ENCODE measurements at regions not wholly inside any gene's neighbourhood (a gene's known extent, or its start where the extent isn't known, plus 50 kb on each side); places are given as distances from the start of the nearest gene placed in this dataset.

- Histone ChIP-seq H3K4me3 (ENCODE audit: control insufficient read depth in 2 of 3, extremely low read depth in 1 of 3, insufficient read depth in 2 of 3, low read depth in 1 of 3, low read length in 3 of 3) (no peak overlapping the region), H3K27ac (ENCODE audit: control insufficient read depth, insufficient read depth, low read length) (no peak overlapping the region), H3K4me2 (ENCODE audit: control insufficient read depth, extremely low read depth, insufficient read depth, low read depth, low read length) (no peak overlapping the region), H3K27me3 (ENCODE audit: control insufficient read depth, extremely low read depth, insufficient read depth, low read length) (no peaks in the 10 kb centered on the region), H3K4me1 (ENCODE audit: control insufficient read depth, extremely low read depth, insufficient read depth, low read length) (no peaks in the 10 kb centered on the region), H3K79me2 (ENCODE audit: control insufficient read depth, insufficient read depth, low read length) (no peaks in the 10 kb centered on the region), H3K9me3 (ENCODE audit: control insufficient read depth, low read depth, low read length) (no peaks in the 10 kb centered on the region), H2AFZ (ENCODE audit: control insufficient read depth, low read length) (no peak overlapping the region), H3K36me3 (ENCODE audit: control insufficient read depth in 2 of 2, extremely low read depth in 1 of 2, insufficient read depth in 2 of 2, low read length in 2 of 2) (no peaks in the 10 kb centered on the region), H4K20me1 (ENCODE audit: control insufficient read depth, extremely low read depth, insufficient read depth, low read length) (no peaks in the 10 kb centered on the region), H3K9me1 (ENCODE audit: control insufficient read depth, extremely low read depth, insufficient read depth, low read length) (no peaks in the 10 kb centered on the region), H3K9ac (ENCODE audit: control insufficient read depth, extremely low read depth, insufficient read depth, low read length) (no peak overlapping the region)
- FAIRE-seq (no peak), DNase-seq (ENCODE audit: low read depth, low spot score) (no peak)
- dilution Hi-C loops (cut with MboI; ENCODE audit: extremely low pct_ligation_motif_present, low sequenced_read_pairs), result no loop called here
- TF ChIP-seq CTCF (optimal IDR thresholded peaks at IDR 0.05 in 1 of 3, IDR thresholded peaks at IDR 0.05 in 1 of 3, conservative IDR thresholded peaks at IDR 0.05 in 1 of 3; ENCODE audit: extremely low read depth in 1 of 3, insufficient read depth in 2 of 3, low read length in 3 of 3) (peak; percentile 13 to 43 (median 33)), EZH2 (IDR thresholded peaks at IDR 0.05; ENCODE audit: low read length) (no peak)
Measured at GRCh38 chr3:180855364-180855763, 57.1 kb upstream of the FXR1 start.

- dilution Hi-C loops (cut with MboI; ENCODE audit: extremely low pct_ligation_motif_present, low sequenced_read_pairs), result no loop called here
- H3K79me2 ChIP-seq (ENCODE audit: control insufficient read depth, insufficient read depth, low read length), result no peaks in the 10 kb centered on the region
- H4K20me1 ChIP-seq (ENCODE audit: control insufficient read depth, extremely low read depth, insufficient read depth, low read length), result no peaks in the 10 kb centered on the region
- no peaks in the 10 kb centered on the region for H3K9me1 ChIP-seq (ENCODE audit: control insufficient read depth, extremely low read depth, insufficient read depth, low read length)
- H3K4me3 ChIP-seq (ENCODE audit: control insufficient read depth in 2 of 3, extremely low read depth in 1 of 3, insufficient read depth in 2 of 3, low read depth in 1 of 3, low read length in 3 of 3), result no peak overlapping the region
- no peak for FAIRE-seq
- H3K27me3 ChIP-seq (ENCODE audit: control insufficient read depth, extremely low read depth, insufficient read depth, low read length), result no peaks in the 10 kb centered on the region
- no peak overlapping the region for H3K9ac ChIP-seq (ENCODE audit: control insufficient read depth, extremely low read depth, insufficient read depth, low read length)
- no peak overlapping the region for H3K27ac ChIP-seq (ENCODE audit: control insufficient read depth, insufficient read depth, low read length)
- H3K4me2 ChIP-seq (ENCODE audit: control insufficient read depth, extremely low read depth, insufficient read depth, low read depth, low read length), result no peak overlapping the region
- no peaks in the 10 kb centered on the region for H3K36me3 ChIP-seq (ENCODE audit: control insufficient read depth in 2 of 2, extremely low read depth in 1 of 2, insufficient read depth in 2 of 2, low read length in 2 of 2)
- no peak for DNase-seq (ENCODE audit: low read depth, low spot score)
- no peak overlapping the region for H2AFZ ChIP-seq (ENCODE audit: control insufficient read depth, low read length)
- no peaks in the 10 kb centered on the region for H3K4me1 ChIP-seq (ENCODE audit: control insufficient read depth, extremely low read depth, insufficient read depth, low read length)
- H3K9me3 ChIP-seq (ENCODE audit: control insufficient read depth, low read depth, low read length), result no peaks in the 10 kb centered on the region
- no peak for TF ChIP-seq CTCF (optimal IDR thresholded peaks at IDR 0.05 in 1 of 3, IDR thresholded peaks at IDR 0.05 in 1 of 3, conservative IDR thresholded peaks at IDR 0.05 in 1 of 3; ENCODE audit: extremely low read depth in 1 of 3, insufficient read depth in 2 of 3, low read length in 3 of 3)
- TF ChIP-seq EZH2 (IDR thresholded peaks at IDR 0.05; ENCODE audit: low read length), result no peak
Measured at GRCh38 chr3:180855956-180856355, 56.5 kb upstream of the FXR1 start.
